ENCODE measurements at regions not wholly inside any gene's neighbourhood (a gene's known extent, or its start where the extent isn't known, plus 50 kb on each side); places are given as distances from the start of the nearest gene placed in this dataset.

- WGBS, result 100% methylated on average over 3 of the region's 3 CpGs
- no peaks in the 10 kb centered on the region for H3K4me1 ChIP-seq (replicated peaks)
Measured at GRCh38 chr1:55888685-55889317, 673.6 kb upstream of the USP24 start.

GRCh38 chr1:55886856-55887712 is 671.9 kb upstream of the USP24 start:
- no peak overlapping the region for H3K4me3 ChIP-seq
- 55% methylated on average over 4 of the region's 4 CpGs for WGBS
- no peak for TF ChIP-seq POLR2A (IDR thresholded peaks at IDR 0.05)
- TF ChIP-seq POLR2AphosphoS5 (IDR thresholded peaks at IDR 0.05), result no peak
- no peak for TF ChIP-seq CTCF (IDR thresholded peaks at IDR 0.05)
- intact Hi-C loops (cut with DNase I), result no loop called here
- H3K27me3 ChIP-seq (replicated peaks; ENCODE audit: insufficient read depth), result no peaks in the 10 kb centered on the region
- no peaks in the 10 kb centered on the region for H3K9me3 ChIP-seq
- H3K4me1 ChIP-seq (replicated peaks), result no peaks in the 10 kb centered on the region
- DNase-seq (ENCODE audit: low spot score), result no peak
- no peak overlapping the region for H3K27ac ChIP-seq
- no peaks in the 10 kb centered on the region for H3K36me3 ChIP-seq

More at GRCh38 chr1:55888685-55889317, 673.6 kb upstream of the USP24 start:
- intact Hi-C loops (cut with DNase I), result no loop called here
- Histone ChIP-seq H3K27ac (no peak overlapping the region), H3K4me3 (no peak overlapping the region), H3K9me3 (no peaks in the 10 kb centered on the region), H3K27me3 (replicated peaks; ENCODE audit: insufficient read depth) (no peaks in the 10 kb centered on the region), H3K36me3 (no peaks in the 10 kb centered on the region)
- no peak for DNase-seq (ENCODE audit: low spot score)
- TF ChIP-seq POLR2A (IDR thresholded peaks at IDR 0.05), result no peak
- TF ChIP-seq POLR2AphosphoS5 (IDR thresholded peaks at IDR 0.05), result no peak
- TF ChIP-seq CTCF (IDR thresholded peaks at IDR 0.05), result no peak

DNA sequence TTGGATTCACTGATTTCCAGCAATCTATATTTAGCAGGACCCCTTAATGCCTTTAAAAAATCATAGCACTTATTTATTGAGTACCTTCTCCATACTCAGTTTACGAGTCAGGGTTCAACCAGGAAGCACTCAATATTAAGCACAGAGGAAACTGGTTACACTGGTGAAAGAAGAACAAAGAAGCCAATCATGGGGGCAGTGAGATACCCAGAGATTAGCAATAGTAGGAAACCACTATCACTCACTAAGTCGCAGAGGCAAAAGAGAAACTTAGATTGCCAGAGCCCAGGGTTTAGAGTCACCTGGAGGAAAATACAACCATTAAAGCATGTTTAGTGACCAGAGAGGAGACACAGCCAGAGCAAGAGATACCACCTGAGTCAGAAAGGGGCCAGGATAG is 670.5 kb upstream of the USP24 start:
- H3K4me3 ChIP-seq, result no peak overlapping the region
- H3K4me1 ChIP-seq (replicated peaks), result no peaks in the 10 kb centered on the region
- WGBS, result 93% methylated on average over 2 of the region's 2 CpGs
- no peaks in the 10 kb centered on the region for H3K36me3 ChIP-seq
- no peak for DNase-seq (ENCODE audit: low spot score)
- no peaks in the 10 kb centered on the region for H3K27me3 ChIP-seq (replicated peaks; ENCODE audit: insufficient read depth)
- no peaks in the 10 kb centered on the region for H3K9me3 ChIP-seq
- intact Hi-C loops (cut with DNase I), result no loop called here
- TF ChIP-seq POLR2AphosphoS5 (IDR thresholded peaks at IDR 0.05), result no peak
- TF ChIP-seq POLR2A (IDR thresholded peaks at IDR 0.05), result no peak
- TF ChIP-seq CTCF (IDR thresholded peaks at IDR 0.05), result no peak
- no peak overlapping the region for H3K27ac ChIP-seq

DNA sequence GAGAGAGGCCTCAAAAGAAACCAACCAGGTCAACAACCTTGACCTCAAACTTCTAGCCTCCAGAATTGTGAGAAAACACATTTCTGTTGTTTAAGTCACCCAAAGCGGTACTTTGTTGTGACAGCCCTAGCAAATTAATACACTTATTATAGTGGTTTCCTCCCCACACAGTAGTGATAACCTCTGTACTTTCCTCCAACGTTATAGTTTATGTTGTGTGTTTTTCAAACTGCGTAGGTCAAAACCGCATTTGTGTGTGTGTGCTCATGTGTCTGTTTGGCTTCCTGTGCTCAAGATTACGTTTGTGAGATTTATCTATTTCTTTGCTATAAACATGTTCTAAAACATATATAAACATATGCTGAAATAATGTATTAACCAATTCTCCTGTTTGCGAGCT is 667.8 kb upstream of the USP24 start:
- no peaks in the 10 kb centered on the region for H3K36me3 ChIP-seq
- intact Hi-C loops (cut with DNase I), result no loop called here
- no peaks in the 10 kb centered on the region for H3K9me3 ChIP-seq
- DNase-seq (ENCODE audit: low spot score), result no peak
- H3K27ac ChIP-seq, result no peak overlapping the region
- H3K27me3 ChIP-seq (replicated peaks; ENCODE audit: insufficient read depth), result no peaks in the 10 kb centered on the region
- 84% methylated on average over 6 of the region's 6 CpGs for WGBS
- H3K4me3 ChIP-seq, result no peak overlapping the region
- no peaks in the 10 kb centered on the region for H3K4me1 ChIP-seq (replicated peaks)
- TF ChIP-seq CTCF (IDR thresholded peaks at IDR 0.05), result no peak
- no peak for TF ChIP-seq POLR2A (IDR thresholded peaks at IDR 0.05)
- no peak for TF ChIP-seq POLR2AphosphoS5 (IDR thresholded peaks at IDR 0.05)

Measured in prostate gland (tissue), 2 donors.